Kidney epithelial cell (primary cell): ENCODE measurements at regions not wholly inside any gene's neighbourhood (a gene's known extent, or its start where the extent isn't known, plus 50 kb on each side); places are given as distances from the start of the nearest gene placed in this dataset.

Source experiments
- DNase-seq: peaks from one replicate; pipeline ENCODE4 v3.0.0-alpha.2; 2010; ENCODE audit warnings: low read depth
- H3K27me3 ChIP-seq: 2 replicates; pipeline ENCODE4 v1.6.0; 2011; ENCODE audit warnings: low read length; ENCODE audit not compliant: control insufficient read depth, insufficient read depth
- H3K36me3 ChIP-seq: 2 replicates; pipeline ENCODE4 v1.5.1; 2011; ENCODE audit warnings: low read length; ENCODE audit not compliant: control insufficient read depth, insufficient read depth
- H3K4me3 ChIP-seq: 2 replicates; pipeline ENCODE4 v1.5.1; 2011; ENCODE audit warnings: low read depth, mild to moderate bottlenecking, control low read depth, low read length
- CTCF ChIP-seq: IDR thresholded peaks from 2 replicates; pipeline ENCODE4 v1.5.1; 2011; ENCODE audit warnings: mild to moderate bottlenecking, moderate library complexity, low read length, control low read depth, inconsistent platforms; ENCODE audit not compliant: insufficient read depth, poor library complexity, severe bottlenecking

GRCh38 chr12:70117670-70118069, 125.6 kb upstream of the CNOT2 start:
- no peak for DNase-seq
- no peaks in the 10 kb centered on the region for H3K27me3 ChIP-seq
- H3K36me3 ChIP-seq = no peaks in the 10 kb centered on the region
- TF ChIP-seq CTCF = no peak
- H3K4me3 ChIP-seq = no peak overlapping the region

GRCh38 chr12:70120970-70121369, 122.3 kb upstream of the CNOT2 start:
- H3K27me3 ChIP-seq = no peaks in the 10 kb centered on the region
- DNase-seq = no peak
- no peak for TF ChIP-seq CTCF
- H3K36me3 ChIP-seq = no peaks in the 10 kb centered on the region
- H3K4me3 ChIP-seq = no peak overlapping the region

GRCh38 chr12:70121562-70121961, 121.7 kb upstream of the CNOT2 start:
- TF ChIP-seq CTCF = no peak
- no peak overlapping the region for H3K4me3 ChIP-seq
- no peaks in the 10 kb centered on the region for H3K27me3 ChIP-seq
- no peaks in the 10 kb centered on the region for H3K36me3 ChIP-seq
- DNase-seq = no peak

- no peaks in the 10 kb centered on the region for H3K27me3 ChIP-seq
- no peaks in the 10 kb centered on the region for H3K36me3 ChIP-seq
- H3K4me3 ChIP-seq = no peak overlapping the region
- no peak for TF ChIP-seq CTCF
- no peak for DNase-seq
Observed at GRCh38 chr12:70122804-70123203, 120.4 kb upstream of the CNOT2 start.

- TF ChIP-seq CTCF = no peak
- no peaks in the 10 kb centered on the region for H3K36me3 ChIP-seq
- no peaks in the 10 kb centered on the region for H3K27me3 ChIP-seq
- no peak for DNase-seq
- no peak overlapping the region for H3K4me3 ChIP-seq
Observed at GRCh38 chr12:70149013-70149412, 94.2 kb upstream of the CNOT2 start.

- Histone ChIP-seq H3K36me3 (no peaks in the 10 kb centered on the region), H3K27me3 (no peaks in the 10 kb centered on the region), H3K4me3 (no peak overlapping the region)
- DNase-seq = no peak
- no peak for TF ChIP-seq CTCF
Observed at GRCh38 chr12:70149665-70150064, 93.6 kb upstream of the CNOT2 start.
